Cardiac fibroblast (primary cell): ENCODE measurements at regions not wholly inside any gene's neighbourhood (a gene's known extent, or its start where the extent isn't known, plus 50 kb on each side); places are given as distances from the start of the nearest gene placed in this dataset.

Experiments
- DNase-seq, 2 donors: peaks; one replicate each; pipeline versions ENCODE4 v3.0.0 to v3.0.0-alpha.2; 2010; ENCODE audit warnings: low read depth in 2 of 2
- H3K4me3 ChIP-seq, 2 donors: replicated peaks in 1 of 2; 1 replicate in 1 of 2; 2 replicates in 1 of 2; pipeline ENCODE4 v1.5.1; 2011; ENCODE audit warnings: low read depth in 2 of 2, low read length in 2 of 2, mild to moderate bottlenecking in 2 of 2, moderate library complexity in 1 of 2
- TF ChIP-seq, protein P1 (sequence below): IDR thresholded peaks from one replicate; pipeline ENCODE4 v1.5.1; 2011; ENCODE audit warnings: low read depth, mild to moderate bottlenecking, low read length, inconsistent platforms

DNA sequence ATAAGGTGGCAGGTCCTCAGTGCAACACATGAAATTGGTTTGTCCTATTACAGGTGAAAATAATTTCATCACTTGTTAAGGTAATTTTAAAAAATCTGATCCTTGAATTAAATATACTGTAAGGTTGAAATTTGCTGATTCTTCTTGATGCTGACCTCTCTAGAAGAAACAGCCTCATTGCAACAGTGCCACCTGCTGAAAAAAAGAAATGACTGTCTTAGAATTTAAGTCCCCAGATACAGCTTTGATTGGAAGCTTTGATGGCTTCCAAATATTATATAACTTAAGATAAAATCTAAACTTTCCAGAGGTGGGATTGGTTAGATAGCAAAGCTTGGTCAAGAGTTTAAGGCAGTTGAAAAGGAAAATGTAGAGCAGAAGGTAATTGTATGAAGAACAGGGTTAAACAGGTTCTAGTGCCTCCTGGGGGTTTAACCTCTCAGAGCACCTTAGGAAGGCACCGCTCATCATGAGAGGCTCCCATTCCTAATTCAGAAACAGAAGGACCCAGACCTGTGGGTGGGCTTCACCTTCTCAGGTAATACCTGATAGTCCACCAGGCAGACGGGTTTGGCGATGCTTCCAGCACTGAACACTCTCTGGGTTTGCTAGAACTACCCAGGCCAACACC, 401.0 kb downstream of the PAX1 start:
- peak in 1 of 2 donors; percentile 51 for DNase-seq
- no peak overlapping the region for H3K4me3 ChIP-seq
- TF ChIP-seq, protein P1, sequence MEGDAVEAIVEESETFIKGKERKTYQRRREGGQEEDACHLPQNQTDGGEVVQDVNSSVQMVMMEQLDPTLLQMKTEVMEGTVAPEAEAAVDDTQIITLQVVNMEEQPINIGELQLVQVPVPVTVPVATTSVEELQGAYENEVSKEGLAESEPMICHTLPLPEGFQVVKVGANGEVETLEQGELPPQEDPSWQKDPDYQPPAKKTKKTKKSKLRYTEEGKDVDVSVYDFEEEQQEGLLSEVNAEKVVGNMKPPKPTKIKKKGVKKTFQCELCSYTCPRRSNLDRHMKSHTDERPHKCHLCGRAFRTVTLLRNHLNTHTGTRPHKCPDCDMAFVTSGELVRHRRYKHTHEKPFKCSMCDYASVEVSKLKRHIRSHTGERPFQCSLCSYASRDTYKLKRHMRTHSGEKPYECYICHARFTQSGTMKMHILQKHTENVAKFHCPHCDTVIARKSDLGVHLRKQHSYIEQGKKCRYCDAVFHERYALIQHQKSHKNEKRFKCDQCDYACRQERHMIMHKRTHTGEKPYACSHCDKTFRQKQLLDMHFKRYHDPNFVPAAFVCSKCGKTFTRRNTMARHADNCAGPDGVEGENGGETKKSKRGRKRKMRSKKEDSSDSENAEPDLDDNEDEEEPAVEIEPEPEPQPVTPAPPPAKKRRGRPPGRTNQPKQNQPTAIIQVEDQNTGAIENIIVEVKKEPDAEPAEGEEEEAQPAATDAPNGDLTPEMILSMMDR, result peak; percentile 8

DNA sequence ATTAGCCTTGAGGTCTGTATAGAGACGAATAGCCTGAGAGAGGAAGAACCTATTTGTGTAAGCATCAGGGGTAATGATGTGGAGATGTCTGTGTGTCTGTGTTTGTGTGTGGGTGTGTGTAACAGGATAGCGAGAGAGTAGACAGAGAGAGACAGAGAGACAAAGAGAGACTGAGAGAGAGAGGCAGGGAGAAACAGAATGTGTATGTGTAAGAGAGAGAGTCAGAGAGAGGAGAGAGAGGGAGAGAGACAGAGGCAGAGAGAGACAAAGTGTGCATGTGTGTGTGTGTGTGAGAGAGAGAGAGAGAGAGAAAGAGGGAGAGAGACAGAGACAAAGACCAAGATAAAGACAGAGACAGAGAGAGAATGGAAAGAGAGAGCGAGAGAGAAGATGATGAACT, 396.1 kb downstream of the PAX1 start:
- TF ChIP-seq, protein P1, result no peak
- no peak overlapping the region for H3K4me3 ChIP-seq
- no peak for DNase-seq

DNA sequence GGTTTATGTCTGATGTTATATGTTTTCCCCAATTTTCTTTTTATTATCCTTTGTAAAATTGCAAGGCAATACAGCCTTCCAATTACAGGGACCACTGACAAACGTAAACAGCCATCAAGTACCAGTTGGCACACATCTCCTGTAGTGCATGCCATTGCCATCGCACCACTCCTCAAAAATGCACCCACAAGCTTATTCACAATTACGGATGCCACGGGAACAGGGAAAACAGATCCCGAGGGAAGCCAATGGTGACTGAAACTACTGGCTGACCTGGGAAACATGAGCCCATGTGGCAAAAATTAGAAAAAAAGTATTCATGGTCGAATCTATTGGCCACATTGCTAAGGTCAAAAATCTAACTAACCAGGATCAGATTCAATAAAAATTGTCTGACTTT, 395.2 kb downstream of the PAX1 start:
- TF ChIP-seq, protein P1, result no peak
- H3K4me3 ChIP-seq, result no peak overlapping the region
- no peak for DNase-seq

DNA sequence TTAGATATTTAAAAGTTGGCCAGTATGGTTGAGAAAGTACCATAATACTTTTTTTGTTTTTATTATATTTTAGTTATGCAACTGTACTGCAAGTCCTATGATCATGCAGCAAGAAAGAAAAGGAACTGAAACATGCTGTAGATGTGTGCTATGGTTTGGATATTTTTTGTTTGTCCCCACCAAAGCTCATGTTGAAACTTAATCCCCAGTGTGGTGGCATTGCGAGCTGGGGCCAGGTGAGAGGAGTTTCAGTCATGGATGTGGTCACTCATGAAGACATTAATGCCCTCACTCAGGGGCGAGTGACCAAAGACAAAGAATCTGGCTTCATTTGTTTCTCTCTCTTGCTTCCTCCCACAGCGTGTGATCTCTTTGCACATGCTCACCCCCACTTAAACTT, 393.9 kb downstream of the PAX1 start:
- no peak overlapping the region for H3K4me3 ChIP-seq
- TF ChIP-seq, protein P1, result no peak
- no peak for DNase-seq

DNA sequence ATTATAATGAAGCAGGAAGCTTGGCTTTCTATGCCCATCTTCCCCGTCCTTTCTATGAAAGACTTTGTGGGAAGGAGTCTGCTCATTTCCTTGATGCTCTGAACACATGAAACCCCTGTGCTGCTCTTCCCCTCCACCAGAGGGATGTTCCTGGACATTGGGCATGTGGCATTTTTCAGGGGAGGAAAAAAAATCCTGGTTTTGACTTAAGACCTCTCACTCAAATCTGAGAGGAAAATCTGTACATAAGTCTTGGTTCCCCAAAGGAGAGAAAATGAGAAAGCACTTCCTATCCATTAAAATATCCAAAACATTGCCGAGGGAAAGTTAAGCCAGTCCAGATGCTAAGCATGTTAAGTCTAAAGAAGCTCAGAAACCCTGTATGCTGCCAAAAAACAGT, 393.0 kb downstream of the PAX1 start:
- no peak for DNase-seq
- no peak overlapping the region for H3K4me3 ChIP-seq
- TF ChIP-seq, protein P1, result no peak

DNA sequence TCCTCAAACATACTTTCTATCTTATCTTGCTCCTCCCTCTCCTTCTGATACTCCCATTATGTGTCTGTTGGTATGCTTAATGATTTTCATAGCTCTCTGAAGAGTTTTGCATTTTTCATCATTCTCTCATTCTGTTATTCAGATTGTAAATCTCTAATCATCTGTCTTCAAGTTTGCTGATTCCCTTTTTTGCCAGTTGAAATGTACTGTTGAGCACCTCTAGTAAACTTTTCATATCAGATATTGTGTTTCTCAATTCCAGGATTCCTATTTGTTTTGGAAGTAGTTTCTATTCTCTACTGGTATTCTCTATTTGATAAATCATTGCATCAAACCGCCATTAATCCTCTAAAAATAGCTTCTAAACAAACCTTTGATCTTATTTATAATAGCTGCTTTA, 387.7 kb downstream of the PAX1 start:
- H3K4me3 ChIP-seq, result no peak overlapping the region
- no peak for DNase-seq
- TF ChIP-seq, protein P1, result no peak

DNA sequence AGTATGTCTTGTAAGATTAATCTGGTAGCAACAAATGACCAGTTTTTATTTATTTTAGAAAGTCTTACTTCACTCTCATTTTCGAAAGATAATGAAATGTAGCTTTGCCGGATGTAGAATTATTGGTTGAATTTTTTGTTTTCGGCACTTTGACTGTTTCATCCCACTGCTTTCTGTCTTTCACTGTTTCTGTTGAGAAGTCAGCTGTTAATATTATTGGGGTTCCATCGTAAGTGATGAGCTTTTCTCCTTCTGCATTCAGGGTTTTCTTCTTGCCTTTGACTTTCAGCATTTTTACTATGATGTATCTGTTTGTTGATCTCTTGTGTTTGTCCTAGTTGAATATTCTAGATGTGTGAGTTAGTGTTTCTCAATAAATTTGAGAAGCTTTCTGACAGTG, 383.4 kb downstream of the PAX1 start:
- H3K4me3 ChIP-seq, result no peak overlapping the region
- TF ChIP-seq, protein P1, result no peak
- no peak for DNase-seq
